Upper lobe of right lung (tissue), 1 donor: ENCODE measurements at regions not wholly inside any gene's neighbourhood (a gene's known extent, or its start where the extent isn't known, plus 50 kb on each side); places are given as distances from the start of the nearest gene placed in this dataset.

ENCODE experiments used
- ATAC-seq: fragments of 200-7000 bp; cut with Tn5 transposase; one replicate; pipeline ENCODE4 v1.9.1; 2020; ENCODE audit warnings: mild to moderate bottlenecking, moderate library complexity
- DNase-seq: peaks from one replicate; pipeline ENCODE4 v3.0.0-alpha.2; 2020
- H3K27ac ChIP-seq: fragments of 200-600 bp; one replicate; pipeline ENCODE4 v1.8.0; 2022
- H3K27me3 ChIP-seq: fragments of 200-600 bp; one replicate; pipeline ENCODE4 v1.8.0; 2022; ENCODE audit warnings: mild to moderate bottlenecking
- H3K36me3 ChIP-seq: fragments of 200-600 bp; one replicate; pipeline ENCODE4 v1.8.0; 2022
- H3K4me1 ChIP-seq: fragments of 200-600 bp; one replicate; pipeline ENCODE4 v1.8.0; 2022
- H3K4me3 ChIP-seq: fragments of 200-600 bp; one replicate; pipeline ENCODE4 v1.8.0; 2022; ENCODE audit warnings: mild to moderate bottlenecking
- H3K9me3 ChIP-seq: fragments of 200-600 bp; one replicate; pipeline ENCODE4 v1.8.0; 2022
- intact Hi-C: fragments of 100-400 bp; cut with DNase I; formaldehyde crosslinking; loops from one replicate; pipeline ENCODE4 v1.11.0; 2022
- TF ChIP-seq, protein P1 (sequence below): fragments of 200-600 bp; IDR thresholded peaks from one replicate; pipeline ENCODE4 v1.8.0; 2022; ENCODE audit warnings: antibody characterized with exemption
- donor health status: DM: no; HTN: yes; CAD: no; lungs with severe emphysema.

DNA sequence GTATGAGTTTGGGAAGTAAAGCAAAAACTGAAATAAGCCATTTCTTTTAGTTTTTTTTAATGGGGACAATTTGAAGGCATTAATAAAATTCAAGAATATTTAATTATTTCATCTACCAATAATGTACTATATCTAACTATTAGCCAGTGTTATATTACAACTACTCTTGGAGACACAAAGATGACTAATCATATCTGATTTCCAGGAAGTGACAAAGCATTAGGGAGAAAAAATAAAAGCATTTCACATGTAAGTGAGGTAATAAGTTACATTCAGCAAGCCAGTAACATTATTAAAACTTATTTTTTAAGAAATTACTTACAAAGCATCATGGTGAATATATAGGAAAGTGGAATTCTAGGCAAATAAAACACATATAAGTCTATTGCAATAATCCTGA, 781.3 kb upstream of the NRXN1 start:
- Histone ChIP-seq H3K27ac (no peak overlapping the region), H3K4me1 (no peaks in the 10 kb centered on the region), H3K4me3 (no peak overlapping the region), H3K27me3 (no peaks in the 10 kb centered on the region), H3K9me3 (no peaks in the 10 kb centered on the region), H3K36me3 (no peaks in the 10 kb centered on the region)
- ATAC-seq (no peak), DNase-seq (no peak)
- intact Hi-C loops: no loop called here
- TF ChIP-seq, protein P1, sequence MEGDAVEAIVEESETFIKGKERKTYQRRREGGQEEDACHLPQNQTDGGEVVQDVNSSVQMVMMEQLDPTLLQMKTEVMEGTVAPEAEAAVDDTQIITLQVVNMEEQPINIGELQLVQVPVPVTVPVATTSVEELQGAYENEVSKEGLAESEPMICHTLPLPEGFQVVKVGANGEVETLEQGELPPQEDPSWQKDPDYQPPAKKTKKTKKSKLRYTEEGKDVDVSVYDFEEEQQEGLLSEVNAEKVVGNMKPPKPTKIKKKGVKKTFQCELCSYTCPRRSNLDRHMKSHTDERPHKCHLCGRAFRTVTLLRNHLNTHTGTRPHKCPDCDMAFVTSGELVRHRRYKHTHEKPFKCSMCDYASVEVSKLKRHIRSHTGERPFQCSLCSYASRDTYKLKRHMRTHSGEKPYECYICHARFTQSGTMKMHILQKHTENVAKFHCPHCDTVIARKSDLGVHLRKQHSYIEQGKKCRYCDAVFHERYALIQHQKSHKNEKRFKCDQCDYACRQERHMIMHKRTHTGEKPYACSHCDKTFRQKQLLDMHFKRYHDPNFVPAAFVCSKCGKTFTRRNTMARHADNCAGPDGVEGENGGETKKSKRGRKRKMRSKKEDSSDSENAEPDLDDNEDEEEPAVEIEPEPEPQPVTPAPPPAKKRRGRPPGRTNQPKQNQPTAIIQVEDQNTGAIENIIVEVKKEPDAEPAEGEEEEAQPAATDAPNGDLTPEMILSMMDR: no peak

DNA sequence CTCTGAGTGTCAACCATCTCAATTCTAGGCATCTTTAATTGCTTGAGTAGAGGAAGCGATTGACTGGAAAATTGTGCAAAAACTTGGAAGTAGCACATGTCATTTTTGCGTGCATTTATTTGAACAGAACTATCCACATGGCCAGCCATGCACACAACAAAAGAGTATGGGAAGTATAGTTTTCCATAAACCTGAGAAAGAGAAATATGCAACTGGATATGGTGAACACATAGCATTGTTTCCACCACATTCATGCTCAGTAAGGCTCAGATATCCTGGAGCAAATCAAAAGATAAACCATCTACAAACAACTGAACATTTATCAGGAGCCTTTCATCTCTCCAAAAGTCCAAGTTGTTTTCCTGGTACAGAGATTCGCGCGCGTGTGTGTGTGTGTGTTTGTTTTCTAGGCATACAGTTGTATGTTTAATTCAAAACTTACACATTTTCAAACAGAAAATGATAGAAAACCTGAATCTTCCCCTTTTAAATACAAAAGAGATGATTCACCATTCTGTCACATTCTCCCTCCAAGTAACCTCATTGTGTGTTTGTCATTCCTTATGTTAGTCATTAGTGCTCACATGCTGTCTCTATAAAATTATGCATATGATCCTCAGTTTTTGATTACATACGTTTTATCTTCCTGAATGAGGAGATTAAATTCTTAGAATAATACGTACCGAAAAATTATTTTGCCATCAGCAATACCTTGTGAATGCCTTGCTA, 780.4 kb upstream of the NRXN1 start:
- no peaks in the 10 kb centered on the region for H3K27me3 ChIP-seq
- ATAC-seq: no peak
- no peak overlapping the region for H3K27ac ChIP-seq

DNA sequence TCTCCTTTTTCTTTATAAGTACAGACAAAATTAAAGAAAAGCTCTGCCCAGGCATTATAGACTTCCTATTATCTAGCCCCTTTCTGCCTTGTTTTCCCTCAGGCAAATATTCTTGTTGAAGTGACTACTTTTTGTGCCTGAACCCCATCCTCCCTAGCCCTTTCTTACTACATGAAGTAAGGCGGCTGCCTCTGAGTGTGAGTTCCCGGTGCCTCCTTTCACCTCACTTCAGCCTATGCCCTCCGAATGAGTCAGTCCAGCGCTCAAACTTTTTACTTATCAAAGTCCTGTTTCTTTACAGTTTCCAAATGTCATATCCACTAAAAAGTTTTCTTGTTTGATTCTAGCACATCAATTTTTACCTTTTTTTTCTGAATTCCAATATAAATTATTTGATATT, 778.3 kb upstream of the NRXN1 start:
- ATAC-seq: no peak
- no peaks in the 10 kb centered on the region for H3K4me1 ChIP-seq

More for the DNA sequence above, 780.4 kb upstream of the NRXN1 start:
- intact Hi-C loops: no loop called here
- no peaks in the 10 kb centered on the region for H3K4me1 ChIP-seq
- no peaks in the 10 kb centered on the region for H3K36me3 ChIP-seq
- TF ChIP-seq, protein P1: no peak
- no peak overlapping the region for H3K4me3 ChIP-seq
- H3K9me3 ChIP-seq: no peaks in the 10 kb centered on the region
- DNase-seq: no peak

DNA sequence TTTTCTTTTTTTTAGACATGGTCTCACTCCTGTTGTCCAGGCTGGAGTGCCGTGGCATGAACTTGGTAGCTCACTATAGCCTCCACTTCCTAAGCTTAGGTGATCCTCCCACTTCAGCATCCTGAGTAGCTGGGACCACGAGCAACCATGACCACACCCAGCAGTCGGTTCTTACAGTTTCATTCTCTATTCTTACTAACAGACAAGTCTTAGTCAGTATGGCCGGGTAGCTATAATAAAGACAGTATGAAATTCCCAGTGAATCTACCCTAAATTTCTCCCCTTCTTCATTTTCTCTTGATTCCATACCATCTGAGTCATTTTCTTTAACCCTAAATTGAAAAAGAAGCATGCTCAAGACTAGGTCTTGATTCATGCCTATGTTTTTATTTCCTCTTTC, 775.3 kb upstream of the NRXN1 start:
- Histone ChIP-seq H3K27ac (no peak overlapping the region), H3K9me3 (no peaks in the 10 kb centered on the region), H3K27me3 (no peaks in the 10 kb centered on the region), H3K4me3 (no peak overlapping the region), H3K4me1 (no peaks in the 10 kb centered on the region), H3K36me3 (no peaks in the 10 kb centered on the region)
- ATAC-seq (no peak), DNase-seq (no peak)
- TF ChIP-seq, protein P1: no peak
- intact Hi-C loops: no loop called here

More for the DNA sequence above, 778.3 kb upstream of the NRXN1 start:
- no peak overlapping the region for H3K4me3 ChIP-seq
- intact Hi-C loops: no loop called here
- TF ChIP-seq, protein P1: no peak
- H3K9me3 ChIP-seq: no peaks in the 10 kb centered on the region
- H3K36me3 ChIP-seq: no peaks in the 10 kb centered on the region
- H3K27ac ChIP-seq: no peak overlapping the region
- no peak for DNase-seq
- H3K27me3 ChIP-seq: no peaks in the 10 kb centered on the region

DNA sequence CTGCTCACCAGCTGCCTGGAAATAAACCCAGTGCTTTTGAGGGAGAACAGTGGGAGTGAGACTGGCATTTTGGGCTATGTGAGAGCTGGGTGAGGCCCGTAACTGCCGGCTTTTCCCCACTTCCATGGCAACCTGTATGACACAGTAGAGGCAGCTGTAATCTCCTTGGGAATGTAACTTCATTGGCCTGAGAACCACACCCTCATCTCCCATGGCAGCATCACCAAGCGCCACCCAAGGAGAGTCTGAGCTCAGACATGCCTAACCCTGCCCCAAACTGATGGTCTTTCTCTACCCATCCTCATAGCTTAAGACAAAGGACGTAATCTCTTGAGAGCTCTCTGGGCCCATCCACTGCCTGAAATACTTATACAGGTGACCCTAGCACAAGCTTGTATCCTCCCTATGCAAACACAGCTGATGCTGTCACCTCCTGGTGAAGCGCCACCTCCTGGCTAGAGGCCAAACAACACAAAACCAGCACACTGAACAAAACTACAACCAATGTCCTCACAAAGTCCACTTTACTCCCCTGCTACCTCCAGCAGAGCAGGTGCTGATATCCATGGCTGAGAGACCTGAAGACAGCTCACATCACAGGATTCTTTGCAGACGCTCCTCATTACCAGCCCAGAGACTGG, 763.4 kb upstream of the NRXN1 start:
- TF ChIP-seq, protein P1: no peak
- Histone ChIP-seq H3K27me3 (no peaks in the 10 kb centered on the region), H3K27ac (no peak overlapping the region), H3K4me1 (no peaks in the 10 kb centered on the region), H3K4me3 (no peak overlapping the region), H3K9me3 (no peaks in the 10 kb centered on the region), H3K36me3 (no peaks in the 10 kb centered on the region)
- ATAC-seq: no peak
- intact Hi-C loops: no loop called here
- no peak for DNase-seq
